Stomach smooth muscle (tissue), 2 donors: ENCODE measurements at regions not wholly inside any gene's neighbourhood (a gene's known extent, or its start where the extent isn't known, plus 50 kb on each side); places are given as distances from the start of the nearest gene placed in this dataset.

Experiments
- H3K27ac ChIP-seq: one replicate; pipeline ENCODE4 v1.7.0; 2013; ENCODE audit warnings: mild to moderate bottlenecking, low read length, inconsistent platforms
- H3K27me3 ChIP-seq, 2 donors: one replicate each; pipeline ENCODE4 v1.7.0; 2013; ENCODE audit warnings: low read length in 2 of 2; ENCODE audit not compliant: insufficient read depth in 2 of 2, control insufficient read depth in 1 of 2
- H3K36me3 ChIP-seq, 2 donors: one replicate each; pipeline ENCODE4 v1.7.0; 2013; ENCODE audit warnings: low read length in 2 of 2; ENCODE audit not compliant: control insufficient read depth in 2 of 2, insufficient read depth in 2 of 2
- H3K4me1 ChIP-seq: one replicate; pipeline ENCODE4 v1.7.0; 2013; ENCODE audit warnings: low read length; ENCODE audit not compliant: control insufficient read depth, insufficient read depth
- H3K4me3 ChIP-seq, 2 donors: one replicate each; pipeline ENCODE4 v1.7.0; 2013; ENCODE audit warnings: low read length in 2 of 2
- H3K9ac ChIP-seq, 2 donors: one replicate each; pipeline ENCODE4 v1.7.0; 2013; ENCODE audit warnings: low read length in 2 of 2, mild to moderate bottlenecking in 1 of 2
- H3K9me3 ChIP-seq, 2 donors: one replicate each; pipeline ENCODE4 v1.7.0; 2013; ENCODE audit warnings: low read length in 2 of 2; ENCODE audit not compliant: control insufficient read depth in 2 of 2
- donor health status: healthy.
- donor health status: Pancreatic carcinoma.

GRCh38 chr11:81634483-81634882 is 1099.2 kb downstream of the FAM181B start:
- H3K9ac ChIP-seq, result no peak overlapping the region
- no peaks in the 10 kb centered on the region for H3K27me3 ChIP-seq
- H3K27ac ChIP-seq, result no peak overlapping the region
- no peaks in the 10 kb centered on the region for H3K9me3 ChIP-seq
- H3K36me3 ChIP-seq, result no peaks in the 10 kb centered on the region
- H3K4me1 ChIP-seq, result no peaks in the 10 kb centered on the region
- H3K4me3 ChIP-seq, result no peak overlapping the region

- Histone ChIP-seq H3K9me3 (no peaks in the 10 kb centered on the region), H3K27me3 (no peaks in the 10 kb centered on the region), H3K9ac (no peak overlapping the region), H3K27ac (no peak overlapping the region), H3K4me3 (no peak overlapping the region), H3K4me1 (no peaks in the 10 kb centered on the region), H3K36me3 (no peaks in the 10 kb centered on the region)
These were observed 1131.2 kb downstream of the FAM181B start for GRCh38 chr11:81602508-81602907.

GRCh38 chr11:81596704-81597103 is 1137.0 kb downstream of the FAM181B start:
- no peak overlapping the region for H3K4me3 ChIP-seq
- H3K27ac ChIP-seq, result no peak overlapping the region
- H3K9ac ChIP-seq, result no peak overlapping the region
- no peaks in the 10 kb centered on the region for H3K9me3 ChIP-seq
- H3K27me3 ChIP-seq, result no peaks in the 10 kb centered on the region
- H3K36me3 ChIP-seq, result no peaks in the 10 kb centered on the region
- H3K4me1 ChIP-seq, result no peaks in the 10 kb centered on the region

- H3K36me3 ChIP-seq, result no peaks in the 10 kb centered on the region
- H3K9me3 ChIP-seq, result no peaks in the 10 kb centered on the region
- no peak overlapping the region for H3K27ac ChIP-seq
- no peaks in the 10 kb centered on the region for H3K4me1 ChIP-seq
- no peak overlapping the region for H3K9ac ChIP-seq
- no peaks in the 10 kb centered on the region for H3K27me3 ChIP-seq
- no peak overlapping the region for H3K4me3 ChIP-seq
These were observed 1148.2 kb downstream of the FAM181B start for GRCh38 chr11:81585390-81585933.

- no peak overlapping the region for H3K4me3 ChIP-seq
- H3K4me1 ChIP-seq, result no peaks in the 10 kb centered on the region
- H3K36me3 ChIP-seq, result no peaks in the 10 kb centered on the region
- no peaks in the 10 kb centered on the region for H3K9me3 ChIP-seq
- no peaks in the 10 kb centered on the region for H3K27me3 ChIP-seq
- H3K27ac ChIP-seq, result no peak overlapping the region
- H3K9ac ChIP-seq, result no peak overlapping the region
These were observed 1154.3 kb downstream of the FAM181B start for GRCh38 chr11:81579339-81579738.

GRCh38 chr11:81578571-81578970 is 1155.1 kb downstream of the FAM181B start:
- no peaks in the 10 kb centered on the region for H3K36me3 ChIP-seq
- H3K4me1 ChIP-seq, result no peaks in the 10 kb centered on the region
- H3K27ac ChIP-seq, result no peak overlapping the region
- no peak overlapping the region for H3K9ac ChIP-seq
- no peak overlapping the region for H3K4me3 ChIP-seq
- H3K9me3 ChIP-seq, result no peaks in the 10 kb centered on the region
- no peaks in the 10 kb centered on the region for H3K27me3 ChIP-seq

GRCh38 chr11:81574301-81574700 is 1159.4 kb downstream of the FAM181B start:
- no peak overlapping the region for H3K27ac ChIP-seq
- H3K9me3 ChIP-seq, result no peaks in the 10 kb centered on the region
- no peaks in the 10 kb centered on the region for H3K27me3 ChIP-seq
- H3K4me3 ChIP-seq, result no peak overlapping the region
- no peaks in the 10 kb centered on the region for H3K4me1 ChIP-seq
- no peak overlapping the region for H3K9ac ChIP-seq
- H3K36me3 ChIP-seq, result no peaks in the 10 kb centered on the region

- no peaks in the 10 kb centered on the region for H3K9me3 ChIP-seq
- H3K4me1 ChIP-seq, result no peaks in the 10 kb centered on the region
- H3K36me3 ChIP-seq, result no peaks in the 10 kb centered on the region
- H3K9ac ChIP-seq, result no peak overlapping the region
- no peak overlapping the region for H3K27ac ChIP-seq
- no peak overlapping the region for H3K4me3 ChIP-seq
- H3K27me3 ChIP-seq, result no peaks in the 10 kb centered on the region
These were observed 1160.3 kb downstream of the FAM181B start for GRCh38 chr11:81573367-81573766.

- Histone ChIP-seq H3K4me1 (no peaks in the 10 kb centered on the region), H3K4me3 (no peak overlapping the region), H3K9me3 (no peaks in the 10 kb centered on the region), H3K27me3 (no peaks in the 10 kb centered on the region), H3K27ac (no peak overlapping the region), H3K9ac (no peak overlapping the region), H3K36me3 (no peaks in the 10 kb centered on the region)
These were observed 1163.0 kb downstream of the FAM181B start for GRCh38 chr11:81570669-81571068.

- H3K36me3 ChIP-seq, result no peaks in the 10 kb centered on the region
These were observed 1163.7 kb downstream of the FAM181B start for GRCh38 chr11:81569999-81570398.

GRCh38 chr11:81568918-81569317 is 1164.7 kb downstream of the FAM181B start:
- H3K9ac ChIP-seq, result no peak overlapping the region
- no peaks in the 10 kb centered on the region for H3K9me3 ChIP-seq
- no peaks in the 10 kb centered on the region for H3K27me3 ChIP-seq
- no peak overlapping the region for H3K27ac ChIP-seq
- H3K4me3 ChIP-seq, result no peak overlapping the region
- H3K36me3 ChIP-seq, result no peaks in the 10 kb centered on the region
- no peaks in the 10 kb centered on the region for H3K4me1 ChIP-seq

More at GRCh38 chr11:81569999-81570398, 1163.7 kb downstream of the FAM181B start:
- no peaks in the 10 kb centered on the region for H3K4me1 ChIP-seq
- no peak overlapping the region for H3K4me3 ChIP-seq
- H3K27me3 ChIP-seq, result no peaks in the 10 kb centered on the region
- H3K27ac ChIP-seq, result no peak overlapping the region
- H3K9ac ChIP-seq, result no peak overlapping the region
- H3K9me3 ChIP-seq, result no peaks in the 10 kb centered on the region
